OCI-LY1 (cell line): ENCODE measurements at regions not wholly inside any gene's neighbourhood (a gene's known extent, or its start where the extent isn't known, plus 50 kb on each side); places are given as distances from the start of the nearest gene placed in this dataset.

Experiments used
- EZH2 ChIP-seq: fragments of 200-600 bp; sonication (generic), shearing (Covaris generic); IDR thresholded peaks from 2 replicates; pipeline ENCODE4 v1.8.0; 2017; ENCODE audit warnings: borderline replicate concordance, mixed run types, mild to moderate bottlenecking, antibody characterized with exemption, low read length, moderate library complexity, mixed read lengths
- TF ChIP-seq, protein P1 (sequence below): fragments of 200-600 bp; sonication (generic), shearing (Covaris generic); IDR thresholded peaks from 2 replicates; pipeline ENCODE4 v1.5.1; 2017; ENCODE audit warnings: mild to moderate bottlenecking, antibody characterized with exemption, low read length, moderate library complexity, mixed read lengths

DNA sequence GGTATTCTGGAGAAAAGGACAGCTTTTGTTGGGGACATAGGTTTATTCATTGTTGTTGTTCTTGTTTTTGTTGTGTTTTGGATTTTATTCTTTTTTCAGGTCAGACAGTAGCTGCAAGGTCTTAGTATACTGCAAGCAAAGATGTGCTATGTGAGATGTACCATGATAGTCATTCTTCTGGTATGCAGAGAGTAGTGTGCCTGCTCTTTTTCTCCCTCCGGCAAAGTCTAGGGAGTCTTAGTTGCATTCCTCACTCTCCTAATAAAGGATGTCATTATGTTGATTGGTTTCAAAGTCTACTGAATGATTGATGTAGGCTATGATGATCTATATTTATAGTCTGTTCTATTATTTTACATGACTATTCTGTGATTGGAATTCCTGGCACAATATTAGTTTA lies 119.9 kb upstream of the POF1B start:
- TF ChIP-seq, protein P1, sequence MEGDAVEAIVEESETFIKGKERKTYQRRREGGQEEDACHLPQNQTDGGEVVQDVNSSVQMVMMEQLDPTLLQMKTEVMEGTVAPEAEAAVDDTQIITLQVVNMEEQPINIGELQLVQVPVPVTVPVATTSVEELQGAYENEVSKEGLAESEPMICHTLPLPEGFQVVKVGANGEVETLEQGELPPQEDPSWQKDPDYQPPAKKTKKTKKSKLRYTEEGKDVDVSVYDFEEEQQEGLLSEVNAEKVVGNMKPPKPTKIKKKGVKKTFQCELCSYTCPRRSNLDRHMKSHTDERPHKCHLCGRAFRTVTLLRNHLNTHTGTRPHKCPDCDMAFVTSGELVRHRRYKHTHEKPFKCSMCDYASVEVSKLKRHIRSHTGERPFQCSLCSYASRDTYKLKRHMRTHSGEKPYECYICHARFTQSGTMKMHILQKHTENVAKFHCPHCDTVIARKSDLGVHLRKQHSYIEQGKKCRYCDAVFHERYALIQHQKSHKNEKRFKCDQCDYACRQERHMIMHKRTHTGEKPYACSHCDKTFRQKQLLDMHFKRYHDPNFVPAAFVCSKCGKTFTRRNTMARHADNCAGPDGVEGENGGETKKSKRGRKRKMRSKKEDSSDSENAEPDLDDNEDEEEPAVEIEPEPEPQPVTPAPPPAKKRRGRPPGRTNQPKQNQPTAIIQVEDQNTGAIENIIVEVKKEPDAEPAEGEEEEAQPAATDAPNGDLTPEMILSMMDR, result no peak
- no peak for TF ChIP-seq EZH2
